Fibroblast of the aortic adventitia (primary cell): ENCODE measurements at regions not wholly inside any gene's neighbourhood (a gene's known extent, or its start where the extent isn't known, plus 50 kb on each side); places are given as distances from the start of the nearest gene placed in this dataset.

Experiments
- DNase-seq: peaks from one replicate; pipeline ENCODE4 v3.0.0-alpha.2; 2010; ENCODE audit warnings: low read depth
- H3K4me3 ChIP-seq: 2 replicates; pipeline ENCODE4 v1.5.1; 2011; ENCODE audit warnings: low read depth, mild to moderate bottlenecking, control low read depth, low read length, moderate library complexity
- CTCF ChIP-seq: IDR thresholded peaks from 2 replicates; pipeline ENCODE4 v1.5.1; 2011; ENCODE audit warnings: mild to moderate bottlenecking, low read length, control low read depth, inconsistent platforms; ENCODE audit not compliant: insufficient read depth

GRCh38 chr17:79669861-79670260 lies 59.0 kb upstream of the RBFOX3 start:
- DNase-seq, result no peak
- H3K4me3 ChIP-seq, result no peak overlapping the region
- no peak for TF ChIP-seq CTCF

- DNase-seq, result no peak
- TF ChIP-seq CTCF, result no peak
- no peak overlapping the region for H3K4me3 ChIP-seq
Observed at GRCh38 chr17:79668344-79669250, 57.7 kb upstream of the RBFOX3 start.

GRCh38 chr17:79667746-79668145 lies 56.9 kb upstream of the RBFOX3 start:
- no peak for DNase-seq
- H3K4me3 ChIP-seq, result no peak overlapping the region
- TF ChIP-seq CTCF, result no peak

- no peak for TF ChIP-seq CTCF
- no peak overlapping the region for H3K4me3 ChIP-seq
- DNase-seq, result no peak
Observed at GRCh38 chr17:79667121-79667715, 56.4 kb upstream of the RBFOX3 start.

GRCh38 chr17:79666111-79666510 lies 55.3 kb upstream of the RBFOX3 start:
- no peak for DNase-seq
- TF ChIP-seq CTCF, result no peak
- no peak overlapping the region for H3K4me3 ChIP-seq

- DNase-seq, result peak; percentile 56
- H3K4me3 ChIP-seq, result no peak overlapping the region
- no peak for TF ChIP-seq CTCF
Observed at GRCh38 chr17:79664930-79665737, 54.3 kb upstream of the RBFOX3 start.
